Common myeloid progenitor, CD34-positive (primary cell): ENCODE measurements at regions not wholly inside any gene's neighbourhood (a gene's known extent, or its start where the extent isn't known, plus 50 kb on each side); places are given as distances from the start of the nearest gene placed in this dataset.

Source experiments
- CTCF ChIA-PET: fragments of 350-600 bp; sonication (Branson Sonifier 250); formaldehyde crosslinking; loops from one replicate; lab custom pipeline; 2021; ENCODE audit warnings: antibody characterized with exemption; lab: Charles Lee
- POLR2A ChIA-PET: fragments of 350-600 bp; sonication (Branson Sonifier 250); formaldehyde crosslinking; loops from one replicate; lab custom pipeline; 2021; ENCODE audit warnings: antibody characterized with exemption; lab: Charles Lee
- DNase-seq, 3 donors: peaks; one replicate each; pipeline versions ENCODE4 v3.0.0 to v3.0.0-alpha.2; 2013
- H3K27ac ChIP-seq, 2 experiments: 1 replicate in 1 of 2; 2 replicates in 1 of 2; pipeline ENCODE4 v1.7.0; 2013; ENCODE audit warnings: inconsistent platforms in 2 of 2, low read length in 2 of 2, mild to moderate bottlenecking in 2 of 2, low read depth in 1 of 2, moderate library complexity in 1 of 2; ENCODE audit not compliant: severe bottlenecking in 2 of 2, insufficient read depth in 1 of 2, poor library complexity in 1 of 2
- H3K27me3 ChIP-seq, 5 experiments: replicated peaks in 2 of 5; 1 replicate in 3 of 5; 2 replicates in 2 of 5; pipeline versions ENCODE4 v1.6.1 to v1.7.0; 2013; ENCODE audit warnings: low read length in 4 of 5, mild to moderate bottlenecking in 2 of 5, moderate library complexity in 2 of 5, inconsistent platforms in 1 of 5; ENCODE audit not compliant: insufficient read depth in 5 of 5, control insufficient read depth in 4 of 5
- H3K36me3 ChIP-seq, 4 experiments: 1 replicate in 2 of 4; 2 replicates in 2 of 4; pipeline versions ENCODE4 v1.6.1 to v1.7.0; 2013; ENCODE audit warnings: low read length in 3 of 4, control low read depth in 1 of 4, mild to moderate bottlenecking in 1 of 4; ENCODE audit not compliant: control insufficient read depth in 4 of 4, insufficient read depth in 4 of 4
- H3K4me1 ChIP-seq, 4 experiments: 1 replicate in 3 of 4; 2 replicates in 1 of 4; pipeline versions ENCODE4 v1.6.1 to v1.7.1; 2013; ENCODE audit warnings: low read length in 3 of 4, mild to moderate bottlenecking in 3 of 4, control low read depth in 1 of 4, inconsistent platforms in 1 of 4, moderate library complexity in 1 of 4; ENCODE audit not compliant: control insufficient read depth in 4 of 4, insufficient read depth in 4 of 4; ENCODE audit errors: control extremely low read depth in 1 of 4
- H3K4me3 ChIP-seq, 7 experiments: 1 replicate in 4 of 7; 2 replicates in 3 of 7; pipeline versions ENCODE4 v1.5.1 to v1.7.0; 2013; ENCODE audit warnings: mild to moderate bottlenecking in 7 of 7, low read length in 6 of 7, moderate library complexity in 6 of 7, inconsistent platforms in 2 of 7, low read depth in 2 of 7, control low read depth in 1 of 7; ENCODE audit not compliant: insufficient read depth in 4 of 7, control insufficient read depth in 1 of 7; ENCODE audit errors: extremely low read depth in 1 of 7
- H3K9me3 ChIP-seq, 5 experiments: 1 replicate in 4 of 5; 2 replicates in 1 of 5; pipeline versions ENCODE4 v1.6.1 to v1.7.1; 2013; ENCODE audit warnings: low read length in 4 of 5, mild to moderate bottlenecking in 2 of 5, inconsistent platforms in 1 of 5, low read depth in 1 of 5, moderate library complexity in 1 of 5; ENCODE audit not compliant: control insufficient read depth in 4 of 5, insufficient read depth in 2 of 5; ENCODE audit errors: control extremely low read depth in 1 of 5
- WGBS: methylation state at CpG from one replicate; pipeline ENCODE4 v1.1.5; 2013; ENCODE audit not compliant: insufficient coverage; 5-methylcytosine and 5-hydroxymethylcytosine counted together

DNA sequence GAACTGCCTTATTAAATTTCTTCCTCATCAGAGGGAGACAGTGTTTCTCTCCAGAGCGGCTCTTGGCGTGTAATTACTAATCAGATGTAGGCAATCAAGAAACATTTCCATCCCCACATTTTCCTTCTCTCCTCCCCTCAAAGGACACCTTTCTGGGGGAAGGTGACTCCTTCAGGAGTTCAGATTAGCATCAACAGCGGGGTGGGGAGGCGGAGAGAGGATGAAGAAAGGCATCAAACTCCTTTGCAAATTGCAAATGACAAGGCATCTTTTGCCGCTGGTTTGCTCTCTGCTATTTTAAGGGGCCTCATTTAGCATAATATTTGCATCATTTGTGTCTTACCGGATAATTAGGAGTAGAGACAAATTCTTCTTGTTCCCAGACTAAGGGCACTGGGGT, 231.7 kb upstream of the SRRM4 start:
- POLR2A ChIA-PET: no interaction called here
- Histone ChIP-seq H3K9me3 (peaks cover 0 to 2% (median 0%) of the 10 kb centered on the region in 5 experiments), H3K27ac (no peak overlapping the region), H3K4me3 (no peak overlapping the region), H3K4me1 (no peaks in the 10 kb centered on the region), H3K36me3 (no peaks in the 10 kb centered on the region), H3K27me3 (no peaks in the 10 kb centered on the region)
- WGBS: 72% methylated on average over 4 of the region's 6 CpGs
- CTCF ChIA-PET: no interaction called here
- no peak for DNase-seq

- Histone ChIP-seq H3K27ac (no peak overlapping the region), H3K36me3 (no peaks in the 10 kb centered on the region), H3K27me3 (no peaks in the 10 kb centered on the region), H3K4me3 (no peak overlapping the region), H3K4me1 (no peaks in the 10 kb centered on the region), H3K9me3 (peaks cover 0 to 2% (median 0%) of the 10 kb centered on the region in 5 experiments)
- DNase-seq: no peak
- WGBS: 100% methylated on average over 2 of the region's 2 CpGs
- ChIA-PET CTCF (no interaction called here), POLR2A (no interaction called here)
Observed at GRCh38 chr12:118750666-118751065, 230.7 kb upstream of the SRRM4 start.

DNA sequence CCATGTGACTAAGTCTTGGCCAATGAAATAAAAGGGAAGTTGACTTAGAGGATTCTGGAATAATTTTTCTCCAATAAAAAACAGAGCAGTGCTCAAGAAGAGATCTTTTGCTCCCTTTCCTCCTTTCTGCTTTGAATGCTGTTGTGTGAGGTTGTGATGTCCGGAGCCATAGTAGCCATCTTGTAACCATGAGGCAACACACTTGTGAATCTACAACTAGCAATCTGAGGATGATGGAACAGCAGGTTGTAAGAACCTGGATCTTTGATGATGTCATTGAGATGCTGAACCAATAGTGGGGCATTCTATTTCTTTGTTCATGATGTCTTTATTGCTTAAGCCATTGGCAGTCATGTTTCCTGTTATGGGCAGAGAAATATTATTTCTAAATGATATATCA, 230.0 kb upstream of the SRRM4 start:
- Histone ChIP-seq H3K27me3 (no peaks in the 10 kb centered on the region), H3K4me3 (no peak overlapping the region), H3K36me3 (no peaks in the 10 kb centered on the region), H3K4me1 (no peaks in the 10 kb centered on the region), H3K9me3 (peaks cover 0 to 2% (median 0%) of the 10 kb centered on the region in 5 experiments), H3K27ac (no peak overlapping the region)
- DNase-seq: no peak
- no CpG with 5 or more reads among the region's 1 CpG for WGBS
- POLR2A ChIA-PET: no interaction called here
- CTCF ChIA-PET: no interaction called here

- H3K36me3 ChIP-seq: no peaks in the 10 kb centered on the region
- ChIA-PET CTCF (no interaction called here), POLR2A (no interaction called here)
- H3K4me1 ChIP-seq: no peaks in the 10 kb centered on the region
- WGBS: no CpG with 5 or more reads among the region's 1 CpG
- H3K27me3 ChIP-seq: no peaks in the 10 kb centered on the region
- no peak overlapping the region for H3K27ac ChIP-seq
- no peak for DNase-seq
- no peaks in the 10 kb centered on the region for H3K9me3 ChIP-seq
- no peak overlapping the region for H3K4me3 ChIP-seq
Observed at GRCh38 chr12:118760623-118761022, 220.7 kb upstream of the SRRM4 start.

DNA sequence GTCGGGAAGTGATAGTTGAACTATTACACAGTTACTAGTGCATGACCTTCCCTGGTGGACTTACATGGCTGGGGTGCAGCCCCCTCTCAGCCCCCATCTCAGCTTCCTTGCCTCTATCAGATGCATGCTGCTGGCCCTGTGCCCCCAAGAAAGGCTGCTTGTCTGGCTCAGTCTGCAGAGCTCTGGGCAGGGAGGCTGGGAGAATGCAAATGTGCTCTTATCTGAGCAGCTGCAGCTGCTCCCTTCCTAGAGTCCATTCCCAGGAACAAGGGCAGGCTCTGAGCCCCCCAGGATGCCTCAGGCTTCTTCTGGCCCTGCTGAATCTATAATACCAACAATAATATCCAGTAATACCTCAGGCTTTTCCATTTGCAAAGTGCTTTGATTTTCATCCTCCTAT, 218.1 kb upstream of the SRRM4 start:
- H3K9me3 ChIP-seq: no peaks in the 10 kb centered on the region
- DNase-seq: no peak
- 100% methylated on average over 1 of the region's 1 CpG for WGBS
- ChIA-PET POLR2A (no interaction called here), CTCF (no interaction called here)
- H3K27ac ChIP-seq: no peak overlapping the region
- H3K4me3 ChIP-seq: no peak overlapping the region
- no peaks in the 10 kb centered on the region for H3K36me3 ChIP-seq
- H3K27me3 ChIP-seq: no peaks in the 10 kb centered on the region
- no peaks in the 10 kb centered on the region for H3K4me1 ChIP-seq

DNA sequence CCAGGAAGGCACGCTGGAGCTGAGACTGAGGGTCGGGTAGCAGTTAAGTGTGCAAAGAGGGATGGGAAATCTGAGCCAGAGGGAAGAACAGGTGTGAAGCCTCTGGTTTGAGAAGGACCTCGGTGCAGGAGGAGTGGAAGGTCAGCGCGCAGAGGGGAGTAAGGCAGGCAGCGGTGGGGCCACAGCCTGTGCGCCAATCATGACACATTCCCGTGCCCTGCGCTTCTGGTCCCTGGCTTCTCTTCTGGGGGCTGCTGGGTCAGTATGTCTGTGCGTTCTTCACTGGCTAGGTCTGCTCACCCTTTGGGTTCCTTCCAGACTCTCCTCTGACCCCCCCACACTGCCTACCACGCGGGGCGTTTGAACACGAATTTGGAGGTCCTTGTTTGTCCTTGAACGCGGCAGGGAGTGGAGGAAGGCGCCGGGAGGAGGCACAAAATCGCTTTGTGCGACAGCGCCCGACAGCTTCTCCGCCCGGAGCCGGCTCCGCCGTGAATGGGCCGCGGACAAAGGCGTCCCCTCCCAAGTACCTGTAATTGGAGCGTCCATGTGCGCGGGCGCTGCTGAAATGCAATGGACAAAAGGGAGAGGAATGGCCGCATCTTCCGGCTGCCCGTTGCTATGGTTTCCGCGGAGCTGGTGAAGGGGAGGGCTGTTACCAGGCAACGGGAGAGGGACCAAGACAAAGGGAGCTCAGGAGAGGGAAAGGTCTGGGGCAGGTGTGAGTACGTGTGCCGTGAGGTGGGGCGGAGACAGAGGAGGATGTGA, 207.2 kb upstream of the SRRM4 start:
- ChIA-PET CTCF (interaction anchor here (1.0 kb wide), 1 partner anchor 10 kb away, joined by 3 read pairs; no protein-coding TSS in a partner anchor), POLR2A (no interaction called here)
- no peak for DNase-seq
- Histone ChIP-seq H3K27me3 (peaks cover 0 to 30% (median 15%) of the 10 kb centered on the region in 5 experiments), H3K36me3 (no peaks in the 10 kb centered on the region), H3K4me3 (no peak overlapping the region), H3K4me1 (no peaks in the 10 kb centered on the region), H3K27ac (no peak overlapping the region), H3K9me3 (peaks cover 0 to 11% (median 0%) of the 10 kb centered on the region in 5 experiments)
- 11% methylated on average over 33 of the region's 43 CpGs for WGBS

DNA sequence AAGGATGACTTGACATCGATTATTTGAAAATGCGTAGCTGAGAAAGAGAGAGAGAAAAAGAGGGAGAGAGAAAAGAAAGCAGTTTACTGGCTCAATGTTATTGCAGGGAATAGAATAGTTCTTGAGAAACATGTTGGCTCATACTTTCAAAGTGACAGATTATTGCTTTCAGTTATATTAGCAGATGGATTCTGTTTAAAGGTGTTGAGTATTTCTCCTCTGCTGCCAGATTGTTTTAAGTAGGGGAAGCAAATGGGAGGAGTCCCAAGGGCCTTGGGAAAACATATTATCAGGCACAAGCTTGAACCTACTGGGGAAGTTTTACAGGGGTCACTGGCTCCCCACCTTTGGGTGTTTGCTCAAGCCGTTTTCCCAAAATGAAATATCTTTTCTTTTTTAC, 203.8 kb upstream of the SRRM4 start:
- H3K4me1 ChIP-seq: no peaks in the 10 kb centered on the region
- no peak for DNase-seq
- CTCF ChIA-PET: no interaction called here
- POLR2A ChIA-PET: no interaction called here
- H3K36me3 ChIP-seq: no peaks in the 10 kb centered on the region
- peaks cover 0 to 30% (median 15%) of the 10 kb centered on the region in 5 experiments for H3K27me3 ChIP-seq
- 100% methylated on average over 1 of the region's 3 CpGs for WGBS
- H3K27ac ChIP-seq: no peak overlapping the region
- H3K4me3 ChIP-seq: no peak overlapping the region
- H3K9me3 ChIP-seq: peaks cover 0 to 11% (median 0%) of the 10 kb centered on the region in 5 experiments
